HUES6 (cell line): ENCODE measurements at regions not wholly inside any gene's neighbourhood (a gene's known extent, or its start where the extent isn't known, plus 50 kb on each side); places are given as distances from the start of the nearest gene placed in this dataset.

ENCODE experiments used
- H3K27ac ChIP-seq: 2 replicates; pipeline ENCODE4 v1.7.0; 2013; ENCODE audit warnings: low read depth, mild to moderate bottlenecking, low read length, inconsistent platforms
- H3K27me3 ChIP-seq: 2 replicates; pipeline ENCODE4 v1.6.1; 2013; ENCODE audit warnings: low read length; ENCODE audit not compliant: control insufficient read depth, insufficient read depth
- H3K36me3 ChIP-seq: 2 replicates; pipeline ENCODE4 v1.6.1; 2013; ENCODE audit warnings: low read length; ENCODE audit not compliant: control insufficient read depth, insufficient read depth
- H3K4me1 ChIP-seq: 2 replicates; pipeline ENCODE4 v1.6.1; 2013; ENCODE audit warnings: low read length; ENCODE audit not compliant: control insufficient read depth, insufficient read depth
- H3K4me3 ChIP-seq: 2 replicates; pipeline ENCODE4 v1.5.1; 2013; ENCODE audit warnings: low read depth, low read length
- H3K9ac ChIP-seq: one replicate; pipeline ENCODE4 v1.6.1; 2013; ENCODE audit warnings: mild to moderate bottlenecking, low read length
- H3K9me3 ChIP-seq: 2 replicates; pipeline ENCODE4 v1.6.1; 2013; ENCODE audit warnings: low read depth, low read length; ENCODE audit not compliant: control insufficient read depth, insufficient read depth

GRCh38 chr2:176526995-176527901, 258.0 kb downstream of the MTX2 start:
- Histone ChIP-seq H3K27me3 (peaks cover 29% of the 10 kb centered on the region), H3K9me3 (no peaks in the 10 kb centered on the region), H3K4me3 (no peak overlapping the region), H3K4me1 (no peaks in the 10 kb centered on the region), H3K27ac (no peak overlapping the region), H3K9ac (no peak overlapping the region), H3K36me3 (no peaks in the 10 kb centered on the region)

GRCh38 chr2:176531608-176532007, 262.4 kb downstream of the MTX2 start:
- no peak overlapping the region for H3K27ac ChIP-seq
- no peaks in the 10 kb centered on the region for H3K9me3 ChIP-seq
- no peaks in the 10 kb centered on the region for H3K36me3 ChIP-seq
- H3K9ac ChIP-seq, result no peak overlapping the region
- no peaks in the 10 kb centered on the region for H3K4me1 ChIP-seq
- no peak overlapping the region for H3K4me3 ChIP-seq
- H3K27me3 ChIP-seq, result peaks cover 14% of the 10 kb centered on the region

GRCh38 chr2:176533505-176534193, 264.4 kb downstream of the MTX2 start:
- Histone ChIP-seq H3K9ac (no peak overlapping the region), H3K9me3 (no peaks in the 10 kb centered on the region), H3K27me3 (peaks cover 4% of the 10 kb centered on the region), H3K4me3 (no peak overlapping the region), H3K36me3 (no peaks in the 10 kb centered on the region), H3K27ac (no peak overlapping the region), H3K4me1 (no peaks in the 10 kb centered on the region)

GRCh38 chr2:176534798-176535466, 265.7 kb downstream of the MTX2 start:
- Histone ChIP-seq H3K9ac (no peak overlapping the region), H3K4me3 (no peak overlapping the region), H3K27ac (no peak overlapping the region), H3K27me3 (peaks cover 3% of the 10 kb centered on the region; the same call in 1 of the 2 replicates), H3K36me3 (no peaks in the 10 kb centered on the region), H3K9me3 (no peaks in the 10 kb centered on the region), H3K4me1 (no peaks in the 10 kb centered on the region)

GRCh38 chr2:176535467-176536113, 266.3 kb downstream of the MTX2 start:
- H3K4me3 ChIP-seq, result no peak overlapping the region
- no peak overlapping the region for H3K9ac ChIP-seq
- H3K9me3 ChIP-seq, result no peaks in the 10 kb centered on the region
- no peaks in the 10 kb centered on the region for H3K4me1 ChIP-seq
- H3K27ac ChIP-seq, result no peak overlapping the region
- H3K36me3 ChIP-seq, result no peaks in the 10 kb centered on the region
- H3K27me3 ChIP-seq, result 0 out of 2 replicates have a peak, but pooled peaks cover 3% of the 10 kb centered on the region

GRCh38 chr2:176536439-176537133, 267.3 kb downstream of the MTX2 start:
- no peak overlapping the region for H3K9ac ChIP-seq
- no peak overlapping the region for H3K4me3 ChIP-seq
- no peaks in the 10 kb centered on the region for H3K9me3 ChIP-seq
- H3K4me1 ChIP-seq, result no peaks in the 10 kb centered on the region
- no peak overlapping the region for H3K27ac ChIP-seq
- H3K27me3 ChIP-seq, result 0 out of 2 replicates have a peak, but pooled peaks cover 3% of the 10 kb centered on the region
- no peaks in the 10 kb centered on the region for H3K36me3 ChIP-seq

- no peak overlapping the region for H3K4me3 ChIP-seq
- no peaks in the 10 kb centered on the region for H3K9me3 ChIP-seq
- H3K27ac ChIP-seq, result no peak overlapping the region
- H3K27me3 ChIP-seq, result peaks cover 4% of the 10 kb centered on the region; the same call in 1 of the 2 replicates
- H3K36me3 ChIP-seq, result no peaks in the 10 kb centered on the region
- H3K9ac ChIP-seq, result no peak overlapping the region
- H3K4me1 ChIP-seq, result no peaks in the 10 kb centered on the region
Measured at GRCh38 chr2:176537932-176538331, 268.7 kb downstream of the MTX2 start.

- Histone ChIP-seq H3K36me3 (no peaks in the 10 kb centered on the region), H3K27ac (no peak overlapping the region), H3K4me3 (no peak overlapping the region), H3K9ac (no peak overlapping the region), H3K27me3 (peaks cover 12% of the 10 kb centered on the region; the same call in 1 of the 2 replicates), H3K9me3 (no peaks in the 10 kb centered on the region), H3K4me1 (no peaks in the 10 kb centered on the region)
Measured at GRCh38 chr2:176540995-176541394, 271.8 kb downstream of the MTX2 start.

GRCh38 chr2:176542476-176542875, 273.2 kb downstream of the MTX2 start:
- peaks cover 16% of the 10 kb centered on the region for H3K27me3 ChIP-seq
- no peak overlapping the region for H3K9ac ChIP-seq
- H3K4me3 ChIP-seq, result no peak overlapping the region
- H3K9me3 ChIP-seq, result no peaks in the 10 kb centered on the region
- H3K4me1 ChIP-seq, result no peaks in the 10 kb centered on the region
- no peak overlapping the region for H3K27ac ChIP-seq
- H3K36me3 ChIP-seq, result no peaks in the 10 kb centered on the region

GRCh38 chr2:176544557-176544956, 275.3 kb downstream of the MTX2 start:
- Histone ChIP-seq H3K27me3 (peaks cover 28% of the 10 kb centered on the region), H3K27ac (no peak overlapping the region), H3K9ac (no peak overlapping the region), H3K4me3 (no peak overlapping the region), H3K9me3 (no peaks in the 10 kb centered on the region), H3K36me3 (no peaks in the 10 kb centered on the region), H3K4me1 (no peaks in the 10 kb centered on the region)
